AML-193 (cell line): ENCODE measurements at regions not wholly inside any gene's neighbourhood (a gene's known extent, or its start where the extent isn't known, plus 50 kb on each side); places are given as distances from the start of the nearest gene placed in this dataset.

Source experiments
- DNase-seq, 2 experiments: peaks; one replicate each; lab custom pipeline; 2025; lab: John Stamatoyannopoulos, UW

DNA sequence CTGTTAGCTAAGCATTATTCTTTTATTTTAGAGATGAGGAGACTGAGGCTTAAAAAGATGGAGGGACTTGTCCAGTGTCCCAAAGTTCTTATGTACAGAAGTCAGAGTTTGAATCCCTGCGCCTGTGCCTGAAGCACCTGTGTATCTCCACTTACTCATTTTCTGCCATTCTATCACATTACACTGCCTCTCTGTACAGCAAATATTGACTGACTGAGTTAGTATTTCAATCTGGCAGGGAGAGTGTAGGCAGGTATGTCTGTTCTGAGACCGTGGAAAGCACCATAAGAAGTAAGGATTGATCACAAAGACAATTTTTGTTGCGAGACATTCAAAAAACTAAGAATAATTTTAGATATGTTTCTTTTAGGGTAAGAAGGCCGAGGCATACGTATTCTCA lies 162.7 kb downstream of the KITLG start:
- no peak for DNase-seq

DNA sequence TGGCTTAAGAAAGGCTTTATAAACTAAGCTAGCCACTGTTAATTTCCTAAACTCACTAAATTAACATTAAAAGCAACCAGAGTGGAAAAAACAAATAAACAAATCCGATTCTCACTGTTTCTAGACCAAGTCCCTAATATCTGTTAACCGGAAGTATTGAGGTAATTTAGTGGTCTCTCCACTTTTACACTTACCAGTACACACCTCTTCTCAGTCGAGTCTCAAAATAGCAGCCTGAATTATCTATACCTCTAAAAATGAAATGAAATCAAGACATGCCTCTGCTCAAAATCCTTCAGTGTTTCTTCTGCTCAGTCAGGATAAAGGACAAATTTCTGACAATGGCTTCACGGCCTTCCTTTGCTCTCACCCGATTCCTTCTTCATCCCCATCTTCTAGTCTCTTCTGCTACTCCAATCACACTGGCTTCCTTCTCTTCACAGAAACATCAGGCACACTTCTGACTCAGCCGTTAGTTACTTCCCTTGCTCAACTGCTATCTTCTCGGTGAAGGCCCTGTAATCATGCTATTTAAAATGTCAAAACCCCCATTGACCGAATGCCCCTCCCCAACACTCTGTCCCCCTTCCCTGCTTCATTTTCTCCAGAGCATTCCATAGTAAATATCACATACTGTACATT lies 161.3 kb downstream of the KITLG start:
- no peak for DNase-seq

DNA sequence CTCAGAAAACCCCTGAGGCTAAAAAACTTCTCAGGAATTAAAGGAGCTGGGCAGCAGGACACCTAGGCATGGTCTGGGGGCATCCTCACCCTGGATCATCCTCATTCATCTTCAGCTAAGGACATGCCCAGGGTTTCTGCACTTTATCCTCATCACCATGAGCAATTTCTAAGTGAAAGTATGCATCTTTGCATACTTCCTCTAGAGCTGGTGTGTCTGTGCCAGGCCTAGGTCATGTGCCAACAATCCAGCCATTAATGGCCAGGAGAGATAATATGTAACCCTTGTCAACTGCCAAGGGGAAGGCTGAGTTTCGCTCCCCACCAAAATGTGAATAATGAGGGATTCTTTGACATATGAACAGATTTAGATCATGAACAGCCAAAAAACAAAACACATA lies 160.5 kb downstream of the KITLG start:
- DNase-seq, result no peak

DNA sequence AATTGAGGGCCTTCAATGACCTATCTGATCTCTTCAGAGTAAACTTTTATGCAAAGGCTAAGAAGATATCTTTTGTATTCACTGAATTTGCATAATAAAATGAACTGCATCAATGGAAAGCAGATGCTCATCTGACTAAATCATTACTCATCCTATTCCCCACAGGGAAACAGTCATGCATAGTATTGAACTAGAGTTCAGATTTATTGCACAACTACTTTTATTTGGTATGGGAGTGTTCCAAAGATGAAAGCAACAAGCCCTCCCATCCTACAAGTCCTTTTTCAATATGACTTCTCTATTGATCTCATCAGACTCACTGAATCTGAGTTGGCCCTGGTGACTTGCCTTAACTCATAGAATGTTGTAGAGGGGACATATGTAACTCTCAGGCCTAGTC lies 159.8 kb downstream of the KITLG start:
- no peak for DNase-seq

DNA sequence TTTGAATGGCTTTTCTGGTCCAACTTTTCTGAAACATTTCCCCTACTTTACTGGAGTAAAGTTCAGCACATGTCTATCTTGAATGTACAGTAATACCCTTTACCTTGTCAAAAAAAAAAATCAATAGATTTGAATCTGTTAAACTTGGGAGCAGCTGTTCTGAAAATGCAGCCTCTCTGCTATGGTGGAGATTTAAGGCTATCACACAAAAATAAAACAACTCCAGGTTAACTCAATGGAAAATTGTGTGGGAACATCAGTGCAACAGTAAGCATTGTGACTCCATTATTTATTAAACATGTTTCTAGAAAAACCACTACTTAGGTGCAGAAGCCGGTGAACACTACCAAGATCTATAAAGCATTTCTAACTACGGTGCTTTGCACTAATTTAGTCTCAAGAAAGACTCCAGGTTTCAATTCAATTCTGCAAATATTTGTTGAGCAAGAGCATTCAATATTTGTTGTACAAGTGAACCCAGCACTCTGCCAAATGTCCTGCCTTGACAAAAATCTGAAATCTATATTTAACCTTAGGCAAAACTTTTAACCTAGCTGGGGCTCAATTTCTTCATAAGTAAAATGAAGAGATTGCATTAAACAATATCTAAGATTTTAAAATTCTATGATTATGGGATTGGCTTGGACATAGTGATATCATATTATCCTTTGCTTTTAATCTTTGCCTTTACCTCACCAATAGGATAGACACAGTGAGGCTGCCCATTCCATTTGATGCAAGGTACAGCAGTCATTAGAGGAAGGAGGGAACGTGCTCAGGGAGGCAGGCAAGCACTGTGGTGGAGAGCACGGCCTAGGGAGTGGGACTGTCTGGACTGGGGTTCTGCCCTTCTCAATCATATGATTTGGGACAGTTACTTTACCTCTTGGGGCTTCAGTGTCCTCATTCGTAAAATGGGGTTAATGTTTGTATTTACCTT lies 155.2 kb downstream of the KITLG start:
- no peak for DNase-seq

DNA sequence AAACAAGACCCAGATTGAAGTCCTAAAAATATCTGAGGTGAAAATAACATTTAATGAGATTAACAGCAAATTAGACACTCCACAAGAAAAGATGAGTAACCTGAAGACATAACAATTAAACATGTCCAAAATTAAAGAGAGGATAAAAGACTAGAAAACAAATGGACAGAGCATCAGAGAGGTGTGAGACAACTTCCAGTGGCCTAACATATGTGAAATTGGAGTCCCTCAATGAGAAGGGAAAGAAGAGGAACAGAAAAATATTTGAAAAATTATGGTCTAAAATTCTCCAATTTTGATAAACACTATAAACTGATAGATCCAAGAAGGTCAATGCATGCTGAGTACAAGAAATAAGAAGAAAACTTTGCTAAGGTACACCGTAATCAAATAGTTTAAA lies 151.9 kb downstream of the KITLG start:
- DNase-seq, result no peak

DNA sequence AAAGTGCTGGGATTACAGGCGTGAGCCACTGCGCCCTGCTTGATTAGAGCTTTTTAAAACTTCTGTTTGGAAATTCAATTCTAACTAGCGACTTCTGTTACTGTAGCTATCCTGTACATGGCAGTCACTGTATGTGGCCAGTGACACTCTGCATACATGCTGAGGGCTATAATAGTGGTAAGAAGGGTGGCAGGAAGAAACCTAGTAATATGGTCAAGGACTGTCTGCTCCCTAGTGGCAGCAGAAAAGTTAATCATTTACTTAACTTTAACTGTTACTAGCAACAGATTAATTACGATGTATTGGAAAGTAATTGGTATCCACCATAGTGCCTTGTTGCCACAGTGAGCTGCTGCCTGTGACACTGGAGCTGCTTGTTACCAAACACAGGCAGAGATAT lies 149.0 kb downstream of the KITLG start:
- DNase-seq, result no peak

DNA sequence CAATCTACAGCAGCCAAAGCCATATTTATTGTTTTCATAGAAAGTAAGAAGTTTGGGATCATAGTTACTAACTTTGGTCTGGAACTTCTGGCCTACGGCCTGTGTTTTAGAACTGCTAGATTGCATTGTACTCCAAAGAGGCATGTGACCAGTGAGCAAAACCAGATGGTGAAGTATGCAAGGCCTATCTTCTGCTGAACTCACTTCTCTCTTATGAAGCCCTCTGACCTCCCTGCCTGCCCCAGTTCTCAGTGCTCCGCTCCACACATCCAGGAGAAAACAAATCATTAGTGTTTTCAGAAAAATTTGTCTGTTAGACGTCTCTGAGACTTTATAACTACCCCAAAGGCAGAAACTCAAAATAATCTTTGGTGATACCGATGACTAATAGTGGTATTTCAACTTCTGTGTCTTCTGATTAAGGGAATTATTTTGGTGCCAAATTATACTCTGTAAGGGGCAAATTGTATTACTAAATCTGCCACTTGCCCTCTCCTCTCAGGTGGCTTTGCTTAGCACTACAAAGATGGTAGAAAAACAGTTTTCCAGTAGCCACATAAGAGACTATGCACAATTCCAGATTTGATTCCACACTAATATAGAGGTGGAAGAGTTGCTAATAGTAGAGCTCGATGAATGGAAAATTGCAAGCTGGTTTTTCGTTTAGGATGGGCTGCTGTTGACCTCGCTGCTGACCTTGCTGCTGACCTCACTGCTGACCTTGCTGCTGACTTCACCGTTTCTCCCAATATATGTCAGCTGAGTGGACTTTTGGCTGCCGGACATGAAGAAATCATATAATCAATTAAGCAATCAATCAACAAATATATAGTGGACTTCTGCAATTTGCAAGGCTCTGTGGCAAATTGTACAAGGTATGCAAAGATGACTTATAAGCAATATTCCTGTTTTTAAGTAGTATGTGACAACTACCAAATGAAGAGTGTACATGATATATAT lies 147.5 kb downstream of the KITLG start:
- DNase-seq, result no peak

DNA sequence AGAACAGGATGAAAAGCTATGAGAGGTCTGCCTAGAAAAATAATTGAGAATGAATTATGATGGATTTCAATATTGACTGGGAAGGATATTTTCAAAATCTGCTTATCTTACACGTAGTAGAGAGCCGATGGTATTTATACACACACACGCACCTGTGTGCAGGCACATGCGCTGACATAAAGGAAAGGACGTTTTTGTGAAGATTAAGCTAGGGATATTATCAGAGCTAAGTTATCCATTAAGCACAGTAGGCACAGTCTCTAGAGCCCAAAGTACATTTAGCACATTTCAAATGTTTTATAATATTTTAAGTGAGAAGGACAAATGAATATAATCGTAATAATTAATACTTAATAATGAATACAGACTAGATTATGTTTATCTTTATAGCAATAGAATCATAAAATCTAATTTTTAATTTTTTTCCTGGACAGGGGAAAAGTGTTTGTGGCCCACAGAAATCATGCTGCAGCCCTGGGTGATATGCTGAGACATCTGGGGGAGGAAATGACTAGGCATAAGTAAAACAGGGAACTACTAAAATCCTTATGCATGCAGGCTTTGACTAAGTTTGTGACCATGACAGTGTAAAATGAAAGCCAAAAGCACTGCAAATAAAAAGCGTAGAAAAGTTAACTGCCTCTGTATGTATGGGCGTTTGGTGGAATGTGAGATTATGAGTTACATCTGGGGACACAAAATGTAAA lies 146.1 kb downstream of the KITLG start:
- DNase-seq, result peak; percentile 74 to 80

DNA sequence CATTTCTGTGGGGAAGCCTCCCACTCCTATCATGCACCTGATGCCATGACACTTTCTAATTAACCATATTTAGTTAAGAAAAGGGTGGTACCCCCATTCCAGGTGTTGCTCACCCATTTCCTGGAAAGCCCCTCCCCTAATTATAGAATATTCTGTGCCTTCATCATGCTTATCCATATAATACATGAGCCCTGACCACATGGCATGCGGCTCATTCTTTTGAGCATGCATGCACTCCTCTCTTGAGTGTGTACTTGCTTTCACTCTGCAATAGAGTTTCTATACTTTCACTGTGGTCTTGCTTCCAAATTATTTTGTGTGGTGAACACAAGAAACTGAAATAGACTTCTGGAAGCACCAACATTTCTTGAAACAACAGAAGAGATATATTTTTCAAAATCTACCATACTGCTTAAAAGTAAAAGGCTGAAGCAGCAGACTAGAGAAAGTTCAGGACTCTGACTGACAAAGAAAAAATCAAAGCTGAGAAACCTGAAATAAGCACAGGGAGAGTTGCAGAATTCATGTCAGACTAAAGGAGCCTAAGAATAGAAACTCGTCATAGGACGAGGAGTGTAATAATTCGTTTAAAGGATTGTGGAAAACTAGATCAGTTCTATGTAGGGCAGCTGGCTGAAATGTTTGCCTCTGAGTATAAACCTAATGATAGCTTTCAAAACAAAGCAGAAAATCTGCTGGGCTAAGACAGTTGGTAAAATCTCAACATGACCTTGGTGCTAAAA lies 144.8 kb downstream of the KITLG start:
- no peak for DNase-seq

DNA sequence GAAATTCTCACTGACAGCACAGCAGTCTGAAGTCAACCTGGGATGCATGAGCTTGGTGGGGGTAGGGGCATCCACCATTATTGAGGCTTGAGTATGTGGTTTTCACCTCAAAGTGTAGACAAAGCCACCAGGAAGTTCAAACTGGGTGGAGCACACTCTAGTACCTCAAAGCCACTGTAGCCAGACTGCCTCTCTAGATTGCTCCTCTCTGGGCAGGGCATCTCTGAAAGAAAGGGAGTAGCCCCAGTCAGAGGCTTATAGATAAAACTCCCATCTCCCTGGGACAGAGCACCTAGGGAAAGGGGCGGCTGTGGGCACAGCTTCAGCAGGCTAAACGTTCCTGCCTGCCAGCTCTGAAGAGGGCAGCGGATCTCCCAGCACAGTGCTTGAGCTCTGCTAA lies 143.0 kb downstream of the KITLG start:
- no peak for DNase-seq
